ENCODE measurements at regions not wholly inside any gene's neighbourhood (a gene's known extent, or its start where the extent isn't known, plus 50 kb on each side); places are given as distances from the start of the nearest gene placed in this dataset.

DNA sequence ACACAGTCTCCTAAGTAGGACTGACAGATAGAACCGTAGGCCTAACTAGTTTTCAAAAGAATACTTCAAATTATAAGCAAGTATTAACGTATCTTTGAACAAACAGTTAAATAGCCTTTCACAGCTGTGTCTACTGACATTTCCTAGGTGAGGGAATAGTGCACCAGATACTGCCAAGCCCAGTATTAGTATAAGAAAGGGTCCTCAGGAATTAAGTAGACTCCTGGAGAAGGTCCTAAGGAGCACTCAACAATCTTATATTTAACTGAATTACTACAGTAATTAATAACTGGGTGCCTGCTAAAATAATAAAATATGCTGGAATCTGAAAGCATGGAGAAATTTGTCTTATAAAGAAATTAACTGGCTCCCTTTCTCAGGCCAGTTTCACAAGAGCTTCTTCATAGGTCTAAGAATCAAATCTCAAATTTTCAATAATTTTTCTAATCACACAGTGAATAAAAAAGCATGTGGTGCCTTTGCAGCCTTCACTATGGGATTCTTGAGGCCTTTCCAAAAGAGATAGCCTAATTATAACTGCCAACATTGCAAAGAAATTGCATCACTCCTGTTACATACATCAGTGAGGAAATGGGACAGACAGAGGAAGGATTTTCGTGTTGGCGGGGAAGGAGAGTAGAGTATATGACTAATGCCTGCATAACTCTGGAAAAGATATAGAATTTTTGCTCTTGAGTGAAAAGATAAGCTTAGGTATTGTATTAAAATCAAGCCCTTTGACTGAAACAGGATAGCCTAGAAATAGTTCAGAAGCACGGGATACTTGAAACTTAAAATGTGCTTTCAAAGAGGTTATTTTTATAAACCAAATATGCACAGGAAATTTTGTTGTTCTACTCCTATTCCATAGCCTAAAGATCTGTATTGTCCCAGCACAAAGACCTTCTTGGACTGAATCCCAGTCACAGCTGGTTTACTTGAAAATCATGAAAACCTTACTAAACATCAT, 228.6 kb upstream of the STK17B start (continued):
- peak; percentile 88 for TF ChIP-seq FOSL1 (tag; conservative IDR thresholded peaks at IDR 0.05)
- TF ChIP-seq, protein P1, sequence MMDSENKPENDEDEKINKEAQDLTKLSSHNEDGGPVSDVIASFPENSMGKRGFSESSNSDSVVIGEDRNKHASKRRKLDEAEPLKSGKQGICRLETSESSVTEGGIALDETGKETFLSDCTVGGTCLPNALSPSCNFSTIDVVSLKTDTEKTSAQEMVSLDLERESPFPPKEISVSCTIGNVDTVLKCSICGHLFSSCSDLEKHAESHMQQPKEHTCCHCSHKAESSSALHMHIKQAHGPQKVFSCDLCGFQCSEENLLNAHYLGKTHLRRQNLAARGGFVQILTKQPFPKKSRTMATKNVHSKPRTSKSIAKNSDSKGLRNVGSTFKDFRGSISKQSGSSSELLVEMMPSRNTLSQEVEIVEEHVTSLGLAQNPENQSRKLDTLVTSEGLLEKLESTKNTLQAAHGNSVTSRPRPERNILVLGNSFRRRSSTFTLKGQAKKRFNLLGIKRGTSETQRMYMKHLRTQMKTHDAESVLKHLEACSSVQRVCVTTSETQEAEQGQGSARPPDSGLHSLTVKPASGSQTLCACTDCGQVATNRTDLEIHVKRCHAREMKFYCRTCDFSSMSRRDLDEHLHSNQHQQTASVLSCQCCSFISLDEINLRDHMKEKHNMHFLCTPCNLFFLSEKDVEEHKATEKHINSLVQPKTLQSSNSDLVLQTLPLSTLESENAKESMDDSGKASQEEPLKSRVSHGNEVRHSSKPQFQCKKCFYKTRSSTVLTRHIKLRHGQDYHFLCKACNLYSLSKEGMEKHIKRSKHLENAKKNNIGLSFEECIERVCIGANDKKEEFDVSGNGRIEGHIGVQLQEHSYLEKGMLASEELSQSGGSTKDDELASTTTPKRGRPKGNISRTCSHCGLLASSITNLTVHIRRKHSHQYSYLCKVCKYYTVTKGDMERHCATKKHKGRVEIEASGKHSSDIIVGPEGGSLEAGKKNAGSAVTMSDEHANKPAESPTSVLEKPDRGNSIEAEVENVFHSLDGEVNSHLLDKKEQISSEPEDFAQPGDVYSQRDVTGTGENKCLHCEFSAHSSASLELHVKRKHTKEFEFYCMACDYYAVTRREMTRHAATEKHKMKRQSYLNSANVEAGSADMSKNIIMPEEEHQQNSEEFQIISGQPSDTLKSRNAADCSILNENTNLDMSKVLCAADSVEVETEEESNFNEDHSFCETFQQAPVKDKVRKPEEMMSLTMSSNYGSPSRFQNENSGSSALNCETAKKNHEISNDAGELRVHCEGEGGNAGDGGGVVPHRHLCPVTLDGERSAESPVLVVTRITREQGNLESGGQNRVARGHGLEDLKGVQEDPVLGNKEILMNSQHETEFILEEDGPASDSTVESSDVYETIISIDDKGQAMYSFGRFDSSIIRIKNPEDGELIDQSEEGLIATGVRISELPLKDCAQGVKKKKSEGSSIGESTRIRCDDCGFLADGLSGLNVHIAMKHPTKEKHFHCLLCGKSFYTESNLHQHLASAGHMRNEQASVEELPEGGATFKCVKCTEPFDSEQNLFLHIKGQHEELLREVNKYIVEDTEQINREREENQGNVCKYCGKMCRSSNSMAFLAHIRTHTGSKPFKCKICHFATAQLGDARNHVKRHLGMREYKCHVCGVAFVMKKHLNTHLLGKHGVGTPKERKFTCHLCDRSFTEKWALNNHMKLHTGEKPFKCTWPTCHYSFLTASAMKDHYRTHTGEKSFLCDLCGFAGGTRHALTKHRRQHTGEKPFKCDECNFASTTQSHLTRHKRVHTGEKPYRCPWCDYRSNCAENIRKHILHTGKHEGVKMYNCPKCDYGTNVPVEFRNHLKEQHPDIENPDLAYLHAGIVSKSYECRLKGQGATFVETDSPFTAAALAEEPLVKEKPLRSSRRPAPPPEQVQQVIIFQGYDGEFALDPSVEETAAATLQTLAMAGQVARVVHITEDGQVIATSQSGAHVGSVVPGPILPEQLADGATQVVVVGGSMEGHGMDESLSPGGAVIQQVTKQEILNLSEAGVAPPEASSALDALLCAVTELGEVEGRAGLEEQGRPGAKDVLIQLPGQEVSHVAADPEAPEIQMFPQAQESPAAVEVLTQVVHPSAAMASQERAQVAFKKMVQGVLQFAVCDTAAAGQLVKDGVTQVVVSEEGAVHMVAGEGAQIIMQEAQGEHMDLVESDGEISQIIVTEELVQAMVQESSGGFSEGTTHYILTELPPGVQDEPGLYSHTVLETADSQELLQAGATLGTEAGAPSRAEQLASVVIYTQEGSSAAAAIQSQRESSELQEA (IDR thresholded peaks at IDR 0.05; ENCODE audit: low read depth): no peak
- no peak for TF ChIP-seq NFE2L1 (tag; IDR thresholded peaks at IDR 0.05; ENCODE audit: borderline replicate concordance, low read depth)
- no peak for TF ChIP-seq KDM2B (CRISPR knock-in tag; IDR thresholded peaks at IDR 0.05)
- peak; percentile 78 for TF ChIP-seq ZNF766 (CRISPR knock-in tag; conservative IDR thresholded peaks at IDR 0.05)
- no peak for TF ChIP-seq HNRNPK (IDR thresholded peaks at IDR 0.05; ENCODE audit: low read depth, low read length, poor library complexity, severe bottlenecking)
- TF ChIP-seq SPI1 (IDR thresholded peaks at IDR 0.05; ENCODE audit: borderline replicate concordance, low read depth, low read length): peak; percentile 36; the same call in 1 of the 2 replicates
- peak; percentile 94 for TF ChIP-seq JUND (IDR thresholded peaks at IDR 0.05; ENCODE audit: borderline replicate concordance, low read depth, low read length)
- peak; percentile 90; the same call in 2 of the 3 replicates for TF ChIP-seq JUND (tag; IDR thresholded peaks at IDR 0.05; ENCODE audit: borderline replicate concordance, low read depth, low read length)
- TF ChIP-seq, protein P2, sequence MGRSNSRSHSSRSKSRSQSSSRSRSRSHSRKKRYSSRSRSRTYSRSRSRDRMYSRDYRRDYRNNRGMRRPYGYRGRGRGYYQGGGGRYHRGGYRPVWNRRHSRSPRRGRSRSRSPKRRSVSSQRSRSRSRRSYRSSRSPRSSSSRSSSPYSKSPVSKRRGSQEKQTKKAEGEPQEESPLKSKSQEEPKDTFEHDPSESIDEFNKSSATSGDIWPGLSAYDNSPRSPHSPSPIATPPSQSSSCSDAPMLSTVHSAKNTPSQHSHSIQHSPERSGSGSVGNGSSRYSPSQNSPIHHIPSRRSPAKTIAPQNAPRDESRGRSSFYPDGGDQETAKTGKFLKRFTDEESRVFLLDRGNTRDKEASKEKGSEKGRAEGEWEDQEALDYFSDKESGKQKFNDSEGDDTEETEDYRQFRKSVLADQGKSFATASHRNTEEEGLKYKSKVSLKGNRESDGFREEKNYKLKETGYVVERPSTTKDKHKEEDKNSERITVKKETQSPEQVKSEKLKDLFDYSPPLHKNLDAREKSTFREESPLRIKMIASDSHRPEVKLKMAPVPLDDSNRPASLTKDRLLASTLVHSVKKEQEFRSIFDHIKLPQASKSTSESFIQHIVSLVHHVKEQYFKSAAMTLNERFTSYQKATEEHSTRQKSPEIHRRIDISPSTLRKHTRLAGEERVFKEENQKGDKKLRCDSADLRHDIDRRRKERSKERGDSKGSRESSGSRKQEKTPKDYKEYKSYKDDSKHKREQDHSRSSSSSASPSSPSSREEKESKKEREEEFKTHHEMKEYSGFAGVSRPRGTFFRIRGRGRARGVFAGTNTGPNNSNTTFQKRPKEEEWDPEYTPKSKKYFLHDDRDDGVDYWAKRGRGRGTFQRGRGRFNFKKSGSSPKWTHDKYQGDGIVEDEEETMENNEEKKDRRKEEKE (IDR thresholded peaks at IDR 0.05; ENCODE audit: borderline replicate concordance in 1 of 2, control insufficient read depth in 1 of 2, low read depth in 2 of 2, low read length in 1 of 2): no peak
- peak; percentile 64; the same call in 1 of the 2 replicates for TF ChIP-seq LEF1 (IDR thresholded peaks at IDR 0.05)
- TF ChIP-seq ZNF696 (CRISPR knock-in tag; conservative IDR thresholded peaks at IDR 0.05): no peak
